HepG2 (cell line): ENCODE measurements at regions not wholly inside any gene's neighbourhood (a gene's known extent, or its start where the extent isn't known, plus 50 kb on each side); places are given as distances from the start of the nearest gene placed in this dataset.
A peak's percentile ranks its signal among the peaks of the same experiment; 100 is the strongest.

ENCODE experiments used
- FOXC1 ChIP-seq: sonication (generic); formaldehyde crosslinking; IDR thresholded peaks from 2 replicates; pipeline ENCODE4 v1.8.0; 2022; ENCODE audit warnings: mild to moderate bottlenecking, missing genetic modification reagents, borderline replicate concordance
- HMGXB4 ChIP-seq, 2 experiments: sonication (generic) in 1 of 2; formaldehyde crosslinking in 1 of 2; IDR thresholded peaks; 2 replicates each; pipeline versions ENCODE4 v1.4.0 to v1.6.1; 2018 to 2020; ENCODE audit warnings: missing genetic modification reagents in 2 of 2, borderline replicate concordance in 1 of 2, low read depth in 1 of 2, mild to moderate bottlenecking in 1 of 2, missing biosample characterization in 1 of 2
- MAFG ChIP-seq: sonication (generic); formaldehyde crosslinking; IDR thresholded peaks from 2 replicates; pipeline ENCODE4 v1.5.1; 2020; ENCODE audit warnings: mild to moderate bottlenecking, missing genetic modification reagents
- NFKB2 ChIP-seq: sonication (generic); formaldehyde crosslinking; IDR thresholded peaks from 2 replicates; pipeline ENCODE4 v1.4.0; 2020; ENCODE audit warnings: missing genetic modification reagents, borderline replicate concordance
- NR2C2 ChIP-seq: sonication (generic); formaldehyde crosslinking; IDR thresholded peaks from 2 replicates; pipeline ENCODE4 v1.4.0; 2020; ENCODE audit warnings: missing genetic modification reagents, mild to moderate bottlenecking, moderate library complexity, borderline replicate concordance
- SRSF1 ChIP-seq: fragments of 200-400 bp; formaldehyde crosslinking; optimal IDR thresholded peaks from 2 replicates; pipeline ENCODE3; 2017; ENCODE audit warnings: mild to moderate bottlenecking, low read depth, low read length, moderate library complexity
- U2AF1 ChIP-seq: fragments of 200-400 bp; formaldehyde crosslinking; optimal IDR thresholded peaks from 2 replicates; pipeline ENCODE3; 2017; ENCODE audit warnings: mild to moderate bottlenecking, low read depth, low read length
- ZBTB1 ChIP-seq: sonication (generic); formaldehyde crosslinking; IDR thresholded peaks from 2 replicates; pipeline ENCODE4 v1.4.0; 2020; ENCODE audit warnings: missing genetic modification reagents, borderline replicate concordance
- ZNF788 ChIP-seq: sonication (generic); formaldehyde crosslinking; IDR thresholded peaks from 2 replicates; pipeline ENCODE4 v1.5.0; 2020; ENCODE audit warnings: mild to moderate bottlenecking, missing genetic modification reagents, borderline replicate concordance
- TF ChIP-seq, protein P1 (sequence below): sonication (generic); formaldehyde crosslinking; IDR thresholded peaks from 2 replicates; pipeline ENCODE4 v1.5.0; 2020; ENCODE audit warnings: mild to moderate bottlenecking, missing genetic modification reagents, moderate library complexity

DNA sequence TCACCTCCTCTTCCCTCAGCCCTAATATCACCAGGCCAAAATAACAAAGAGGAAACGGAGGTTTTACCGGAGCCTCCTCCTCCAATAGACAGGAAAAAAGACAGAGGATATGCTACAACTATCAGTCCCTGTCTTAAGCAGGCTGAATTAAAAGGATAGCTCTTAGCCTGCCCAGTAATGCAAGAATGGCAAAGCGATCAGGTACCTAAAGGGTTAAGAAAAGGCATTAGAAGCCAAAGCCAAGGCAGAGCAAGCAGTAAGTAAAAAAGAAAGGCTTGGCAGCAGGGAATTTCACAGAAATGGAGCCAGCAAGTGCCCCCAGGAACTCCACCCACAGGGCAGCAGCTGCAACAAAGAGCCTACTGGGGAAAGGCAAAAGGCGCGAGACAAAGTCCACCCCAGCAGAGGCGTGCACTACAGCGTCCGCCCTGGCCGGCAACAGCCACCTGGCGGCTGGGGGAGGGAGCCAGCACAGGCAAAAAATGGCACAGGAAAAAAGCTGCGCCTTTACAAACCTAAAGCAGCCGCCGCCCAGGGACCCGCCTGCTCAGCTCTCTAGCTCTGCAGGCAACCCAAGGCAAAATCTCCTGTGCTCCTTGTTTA is 220.6 kb upstream of the ZC4H2 start:
- TF ChIP-seq U2AF1 (no peak), HMGXB4 (CRISPR knock-in tag; IDR thresholded peaks at IDR 0.05; ENCODE audit: borderline replicate concordance in 1 of 2, low read depth in 1 of 2) (0 out of 4 replicates have a peak, but pooled peaks have one; percentile 20 to 28), NR2C2 (CRISPR knock-in tag) (no peak), ZBTB1 (no peak), FOXC1 (no peak), MAFG (CRISPR knock-in tag) (no peak), NFKB2 (CRISPR knock-in tag) (no peak), ZNF788 (CRISPR knock-in tag) (no peak), SRSF1 (no peak)
- TF ChIP-seq, protein P1, sequence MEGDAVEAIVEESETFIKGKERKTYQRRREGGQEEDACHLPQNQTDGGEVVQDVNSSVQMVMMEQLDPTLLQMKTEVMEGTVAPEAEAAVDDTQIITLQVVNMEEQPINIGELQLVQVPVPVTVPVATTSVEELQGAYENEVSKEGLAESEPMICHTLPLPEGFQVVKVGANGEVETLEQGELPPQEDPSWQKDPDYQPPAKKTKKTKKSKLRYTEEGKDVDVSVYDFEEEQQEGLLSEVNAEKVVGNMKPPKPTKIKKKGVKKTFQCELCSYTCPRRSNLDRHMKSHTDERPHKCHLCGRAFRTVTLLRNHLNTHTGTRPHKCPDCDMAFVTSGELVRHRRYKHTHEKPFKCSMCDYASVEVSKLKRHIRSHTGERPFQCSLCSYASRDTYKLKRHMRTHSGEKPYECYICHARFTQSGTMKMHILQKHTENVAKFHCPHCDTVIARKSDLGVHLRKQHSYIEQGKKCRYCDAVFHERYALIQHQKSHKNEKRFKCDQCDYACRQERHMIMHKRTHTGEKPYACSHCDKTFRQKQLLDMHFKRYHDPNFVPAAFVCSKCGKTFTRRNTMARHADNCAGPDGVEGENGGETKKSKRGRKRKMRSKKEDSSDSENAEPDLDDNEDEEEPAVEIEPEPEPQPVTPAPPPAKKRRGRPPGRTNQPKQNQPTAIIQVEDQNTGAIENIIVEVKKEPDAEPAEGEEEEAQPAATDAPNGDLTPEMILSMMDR (CRISPR knock-in tag): peak; percentile 76
